GM18907 (cell line): ENCODE measurements at regions not wholly inside any gene's neighbourhood (a gene's known extent, or its start where the extent isn't known, plus 50 kb on each side); places are given as distances from the start of the nearest gene placed in this dataset.

Experiments
- ATAC-seq: cut with Tn5 transposase; IDR thresholded peaks from one replicate; pipeline ENCODE4 v1.9.1; 2021; ENCODE audit warnings: mild to moderate bottlenecking, moderate library complexity; ENCODE audit not compliant: unreplicated experiment

DNA sequence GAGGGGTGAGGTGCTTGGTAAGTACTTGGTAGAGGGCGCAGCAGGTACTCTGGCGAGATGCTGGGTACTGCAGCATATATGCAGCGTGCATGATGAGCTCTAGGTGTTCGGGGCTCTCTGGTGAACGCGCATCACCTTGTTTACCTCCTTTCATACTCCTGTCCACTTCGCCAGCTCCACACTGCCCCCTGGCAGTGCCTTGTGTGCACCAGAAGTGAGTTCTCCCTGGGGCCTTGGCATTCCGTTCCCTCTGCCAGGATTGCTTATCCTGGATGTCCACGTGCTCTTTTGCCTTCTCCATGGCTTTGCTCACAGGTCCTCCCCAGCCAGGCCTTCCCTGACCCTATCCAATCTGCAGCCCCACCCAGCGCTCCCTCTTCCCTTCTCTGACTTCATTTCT lies 154.2 kb downstream of the MRM1 start:
- ATAC-seq = no peak

DNA sequence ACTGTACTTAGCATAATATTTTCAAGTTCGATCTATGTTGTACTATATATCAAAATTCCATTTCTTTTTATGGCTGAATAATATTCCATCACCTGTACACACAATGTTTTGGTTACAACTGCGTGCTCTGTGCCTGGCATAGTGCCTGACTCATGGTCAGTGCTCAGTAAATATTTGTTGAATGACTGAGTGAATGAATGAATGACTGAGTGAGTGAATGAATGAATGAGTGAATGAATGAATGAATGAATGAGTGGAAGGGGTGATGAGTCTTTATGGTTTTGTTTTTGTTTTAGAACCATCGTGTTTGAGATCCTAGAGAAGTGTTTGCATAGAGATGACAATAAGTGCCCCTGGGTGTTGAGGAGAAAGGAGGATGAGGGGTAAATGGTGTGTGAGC lies 155.3 kb downstream of the MRM1 start:
- no peak for ATAC-seq

DNA sequence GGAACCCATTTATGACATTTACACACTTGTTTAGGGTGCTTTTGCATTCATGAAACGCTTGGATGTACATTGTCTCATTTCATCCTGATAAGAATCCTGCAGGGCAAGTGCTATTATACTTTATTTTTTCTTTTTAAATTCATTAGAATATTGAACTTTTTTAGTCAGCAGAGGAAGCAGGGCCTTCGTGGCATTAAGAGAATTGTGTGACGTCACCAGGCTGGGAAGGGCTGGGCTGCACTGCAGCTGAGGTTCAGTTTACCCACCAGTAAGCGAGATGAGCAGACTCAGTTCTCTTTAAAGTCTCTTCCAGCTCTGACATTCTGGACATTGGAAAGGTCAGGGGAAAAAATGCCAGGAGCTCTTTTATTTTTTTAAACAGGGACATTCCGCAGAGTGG lies 159.0 kb downstream of the MRM1 start:
- no peak for ATAC-seq

DNA sequence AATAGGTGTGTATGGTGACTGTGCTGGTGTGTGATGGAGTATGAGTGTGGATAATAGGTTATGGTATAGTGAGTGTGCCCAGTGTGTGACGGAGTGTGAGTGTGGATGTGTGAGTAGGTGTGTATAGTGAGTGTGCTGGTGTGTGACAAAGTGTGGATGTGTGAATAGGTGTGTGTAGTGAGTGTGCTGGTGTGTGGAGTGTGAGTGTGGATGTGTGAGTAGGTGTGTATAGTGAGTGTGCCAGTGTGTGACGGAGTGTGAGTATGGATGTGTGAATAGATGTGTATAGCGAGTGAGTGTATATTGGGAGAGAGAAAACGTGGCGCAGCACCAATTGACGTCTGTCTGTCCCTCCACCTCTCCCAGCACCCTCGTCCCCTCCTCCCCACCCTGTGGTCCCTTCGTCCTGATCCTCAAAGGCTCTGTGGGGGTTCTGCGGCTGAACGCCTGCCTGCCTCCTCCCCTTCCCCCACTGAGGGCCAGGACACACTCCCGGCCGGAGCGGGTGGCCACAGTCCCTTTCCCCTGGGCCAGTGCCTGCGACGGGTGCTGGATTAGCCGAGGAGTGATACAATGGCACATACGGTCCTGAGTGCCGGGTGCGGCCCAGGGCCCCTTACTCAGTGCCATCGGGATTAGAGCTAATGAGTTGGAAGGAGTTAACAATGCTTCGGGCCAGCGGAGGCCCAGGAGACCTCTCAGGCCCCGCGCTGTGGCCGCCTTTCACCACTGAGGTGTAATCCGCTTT lies 160.0 kb downstream of the MRM1 start:
- no peak for ATAC-seq

DNA sequence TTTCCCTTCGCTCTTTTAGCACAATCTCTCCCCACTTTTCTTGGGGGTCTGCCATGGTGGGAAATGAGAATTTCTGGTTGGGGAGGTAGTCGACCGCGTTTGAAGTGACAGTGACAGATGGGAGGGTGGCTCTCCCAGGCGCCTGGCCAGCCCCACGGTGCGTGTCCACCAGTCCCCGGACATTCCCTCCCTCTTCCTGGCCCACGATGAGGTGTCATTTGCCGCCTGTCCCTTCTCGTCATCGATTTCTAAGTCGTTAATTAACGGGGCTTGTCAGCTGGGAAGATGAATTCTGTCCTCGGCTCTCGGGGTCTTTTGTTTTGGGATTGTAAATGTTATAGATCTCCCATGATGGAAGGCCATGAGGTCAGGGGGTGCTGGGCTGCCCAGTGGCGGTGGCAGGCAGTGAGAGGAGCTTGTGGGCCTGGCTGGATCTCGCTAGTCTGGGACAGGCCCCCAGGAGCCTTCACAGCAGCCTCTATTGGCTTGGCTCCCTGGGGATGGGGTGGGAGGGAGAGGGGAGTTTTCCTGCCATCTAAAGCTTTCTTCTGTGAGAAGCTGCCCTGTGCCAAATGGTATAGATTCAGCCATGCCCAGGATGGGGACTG lies 164.2 kb downstream of the MRM1 start:
- no peak for ATAC-seq

DNA sequence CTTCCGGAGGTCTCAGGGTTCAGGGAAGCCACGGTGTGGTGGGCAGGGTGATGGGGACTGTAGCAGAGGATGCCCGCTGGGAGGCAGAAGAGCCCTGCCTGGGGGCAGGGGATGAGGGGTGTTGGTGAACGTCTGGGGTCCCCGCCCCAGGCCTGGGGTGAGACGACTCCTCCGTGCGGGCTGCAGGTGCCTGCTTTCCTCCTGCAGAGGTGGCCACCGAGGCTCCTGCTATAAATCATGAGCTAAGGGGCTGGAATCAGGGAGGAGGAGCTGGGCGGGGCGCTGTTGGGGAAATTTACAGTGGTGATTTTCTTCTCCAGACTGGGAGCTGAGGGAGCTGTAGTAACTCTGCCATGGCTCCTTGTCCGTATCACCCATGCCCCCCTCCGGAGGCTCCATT lies 167.0 kb downstream of the MRM1 start:
- no peak for ATAC-seq

DNA sequence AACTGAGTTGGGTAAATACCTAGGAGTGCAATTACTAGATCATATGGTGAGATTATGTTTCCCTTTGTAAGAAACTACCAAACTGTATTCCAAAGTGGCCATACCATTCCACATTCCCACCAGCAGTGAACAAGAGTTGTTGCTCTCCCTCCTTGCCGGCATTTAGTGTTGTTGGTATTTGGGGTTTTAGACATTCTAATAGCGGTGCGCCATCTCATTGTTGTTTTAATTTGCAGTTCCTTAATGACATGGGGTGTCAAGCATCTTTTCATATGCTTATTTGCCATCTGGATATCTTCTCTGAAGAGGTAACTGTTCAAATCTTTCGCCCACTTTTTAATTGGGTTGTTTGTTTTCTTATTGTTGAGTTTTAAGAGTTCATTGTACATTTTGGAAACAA lies 164.2 kb upstream of the LHX1 start:
- no peak for ATAC-seq

DNA sequence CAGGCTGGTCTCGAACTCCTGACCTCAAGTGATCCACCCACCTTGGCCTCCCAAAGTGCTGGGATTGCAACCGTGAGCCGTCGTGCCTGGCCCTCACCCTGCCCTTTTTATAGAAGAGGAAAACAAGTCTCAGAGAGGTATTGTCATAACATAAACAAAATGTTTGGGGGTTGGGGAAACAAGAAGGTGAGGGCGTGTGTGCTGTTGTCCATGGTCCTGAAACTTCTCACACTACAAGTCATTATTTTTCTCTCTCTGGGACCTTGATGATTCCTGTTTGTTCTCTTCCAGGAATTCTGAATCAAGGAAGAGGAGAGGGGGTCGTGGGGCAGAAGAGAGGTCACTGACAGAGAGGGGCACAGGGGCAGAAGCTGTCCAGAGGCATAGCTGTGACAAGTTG lies 160.2 kb upstream of the LHX1 start:
- ATAC-seq = no peak

DNA sequence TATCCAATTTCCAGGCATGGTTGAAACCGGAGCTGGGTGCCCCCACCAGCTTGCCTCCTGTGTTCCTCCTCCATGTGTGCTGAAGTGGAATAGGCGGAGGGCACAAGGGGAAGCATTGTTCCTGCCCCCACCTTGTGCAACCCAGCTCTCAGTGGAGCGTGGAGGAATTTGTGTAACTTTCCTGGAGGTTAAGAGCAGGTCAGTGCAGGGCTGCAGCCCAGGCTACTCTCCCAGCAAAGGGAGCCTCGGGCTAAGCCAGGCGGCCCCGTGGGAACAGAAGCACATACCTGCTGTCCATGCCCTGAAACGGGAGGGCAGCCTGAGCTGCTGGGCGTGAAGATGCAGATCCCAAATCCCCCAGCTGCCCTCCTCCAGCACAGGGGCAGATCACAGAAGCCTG lies 158.8 kb upstream of the LHX1 start:
- ATAC-seq = no peak

DNA sequence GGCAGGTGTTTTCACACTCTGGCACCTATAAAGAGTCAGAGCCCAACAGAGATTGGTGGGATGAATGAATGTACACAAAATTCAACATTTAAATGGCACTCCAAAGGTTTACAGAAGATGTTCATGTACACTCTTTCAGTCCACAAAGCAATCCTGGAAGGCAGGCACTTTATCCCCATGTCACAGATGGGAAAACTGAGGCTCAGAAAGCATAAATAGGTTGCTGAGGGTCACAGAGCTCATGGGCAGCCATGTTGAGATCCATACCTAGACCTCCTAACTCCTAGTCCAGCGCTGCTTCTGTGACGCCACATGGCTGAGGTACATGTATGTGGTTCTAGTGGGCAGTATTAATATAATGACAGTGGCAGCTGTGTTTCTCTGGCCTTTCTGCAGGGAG lies 157.7 kb upstream of the LHX1 start:
- ATAC-seq = no peak

DNA sequence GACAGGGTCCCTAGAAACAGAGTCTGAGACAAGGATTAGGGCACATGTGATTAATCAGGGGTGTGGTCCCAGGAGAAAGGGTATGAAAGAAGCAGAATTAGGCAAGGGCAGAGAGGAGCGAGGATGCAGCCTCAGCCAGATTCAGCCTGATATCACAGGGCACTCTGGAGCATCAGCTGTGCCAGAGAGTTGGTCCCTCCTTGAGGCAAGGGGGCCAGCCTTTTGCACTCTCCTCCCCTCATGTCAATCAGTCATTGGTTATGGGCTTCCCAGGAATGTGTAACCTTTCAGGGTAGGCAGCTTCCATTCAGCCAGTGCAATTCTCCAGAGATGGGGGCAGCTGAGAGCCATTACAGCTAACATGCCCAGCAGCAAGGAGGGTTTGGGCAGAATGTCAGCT lies 152.6 kb upstream of the LHX1 start:
- no peak for ATAC-seq

DNA sequence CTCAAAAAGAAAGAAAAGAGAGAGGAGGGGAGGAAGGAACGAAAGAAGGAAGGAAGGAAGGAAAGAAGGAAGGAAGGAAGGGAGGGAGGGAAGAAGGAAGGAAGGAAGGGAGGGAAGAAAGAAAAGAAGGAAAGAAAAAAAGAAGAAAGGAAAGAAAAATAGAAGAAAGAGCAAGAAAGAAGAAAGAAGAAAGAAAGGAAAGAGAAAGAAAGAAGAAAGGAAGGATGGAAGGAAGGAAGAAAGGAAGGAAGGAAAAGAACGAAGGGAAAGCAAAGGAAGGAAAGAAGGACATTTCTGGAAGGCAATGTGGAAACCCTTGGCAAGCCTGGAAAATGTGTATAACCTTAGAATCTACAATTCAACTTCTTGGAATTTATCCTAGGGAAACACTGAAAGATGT lies 150.4 kb upstream of the LHX1 start:
- ATAC-seq = no peak

DNA sequence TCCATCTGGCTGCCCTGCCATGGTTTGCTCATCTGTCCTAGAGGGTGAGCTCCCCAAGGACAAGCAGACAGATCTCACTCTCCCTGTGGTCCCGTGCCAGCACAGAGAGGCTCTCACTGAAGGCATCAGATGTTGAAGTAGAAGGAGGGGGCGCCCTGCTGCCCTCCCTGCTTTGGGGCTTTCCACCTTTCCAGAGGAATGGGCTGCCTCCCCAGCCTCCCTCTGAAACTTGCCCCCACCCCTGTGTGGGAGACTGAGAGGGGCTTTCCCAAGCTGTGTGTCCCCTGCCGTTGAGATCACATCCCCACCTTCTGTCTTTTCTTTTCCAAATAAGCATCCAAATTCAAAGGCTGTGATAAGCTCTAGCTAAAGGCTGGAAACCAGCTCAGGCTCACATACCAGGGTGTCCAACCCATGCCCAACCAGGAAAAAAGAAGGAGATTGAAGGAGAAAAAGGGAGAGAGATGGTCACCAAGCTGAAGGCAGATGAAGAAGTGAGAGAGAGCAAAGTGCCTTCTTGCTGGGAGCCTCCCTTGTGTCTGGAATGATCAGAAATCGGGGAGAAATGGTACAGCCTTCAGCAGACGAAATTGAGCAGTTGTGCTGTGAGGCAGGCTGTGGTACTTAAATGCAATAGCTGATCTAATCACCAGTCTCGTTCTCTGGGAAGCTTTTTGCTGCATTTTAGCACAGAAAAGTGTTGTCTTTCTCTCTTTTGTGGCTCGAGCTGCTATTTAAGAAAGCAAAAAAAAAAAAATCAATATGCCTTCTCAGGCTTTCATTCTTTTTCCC lies 145.9 kb upstream of the LHX1 start:
- no peak for ATAC-seq

DNA sequence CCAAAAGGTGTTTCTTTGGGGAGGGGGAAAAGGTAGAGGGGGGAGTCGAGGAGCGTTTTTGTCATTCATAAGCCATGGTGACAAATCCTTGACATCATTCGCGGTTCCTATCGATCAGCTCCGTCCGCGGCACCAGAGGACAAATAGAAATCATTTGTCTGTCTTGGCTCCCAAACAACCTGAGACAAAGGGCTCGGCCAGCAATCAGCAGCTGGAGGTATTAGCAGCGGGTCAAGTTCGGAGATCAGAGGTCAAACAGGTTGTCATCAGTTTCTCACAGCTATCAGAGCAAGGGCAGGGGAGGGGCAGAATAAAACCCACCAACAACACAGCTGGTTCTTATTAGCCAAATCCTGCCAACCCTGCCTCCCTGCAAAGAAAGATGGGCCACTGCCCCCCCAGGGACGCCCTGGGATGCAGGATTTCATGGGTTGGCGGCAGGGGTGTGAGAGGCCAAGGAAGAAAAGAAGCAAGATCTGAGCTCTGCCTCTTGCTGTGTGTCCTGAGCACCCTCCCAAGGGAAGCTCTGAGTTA lies 145.3 kb upstream of the LHX1 start:
- ATAC-seq = no peak

DNA sequence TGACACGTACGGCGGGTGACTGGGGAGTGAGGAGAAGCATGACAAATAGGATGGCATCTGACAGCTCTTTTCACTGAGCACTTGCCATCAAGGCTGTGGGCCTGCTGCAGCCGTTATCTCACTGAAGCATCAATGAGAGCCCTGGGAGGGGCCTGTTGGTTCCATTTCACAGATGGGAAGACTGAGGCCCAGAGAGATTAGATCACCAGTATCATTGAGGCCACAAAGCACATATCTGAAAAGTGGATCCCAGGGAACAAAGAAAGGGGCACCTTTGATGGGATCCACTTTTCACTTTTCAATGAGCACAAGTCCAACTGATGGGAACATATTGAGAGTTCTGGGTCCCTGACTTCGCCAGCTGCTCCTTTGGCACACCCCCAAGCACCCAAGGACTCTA lies 144.4 kb upstream of the LHX1 start:
- ATAC-seq = no peak

DNA sequence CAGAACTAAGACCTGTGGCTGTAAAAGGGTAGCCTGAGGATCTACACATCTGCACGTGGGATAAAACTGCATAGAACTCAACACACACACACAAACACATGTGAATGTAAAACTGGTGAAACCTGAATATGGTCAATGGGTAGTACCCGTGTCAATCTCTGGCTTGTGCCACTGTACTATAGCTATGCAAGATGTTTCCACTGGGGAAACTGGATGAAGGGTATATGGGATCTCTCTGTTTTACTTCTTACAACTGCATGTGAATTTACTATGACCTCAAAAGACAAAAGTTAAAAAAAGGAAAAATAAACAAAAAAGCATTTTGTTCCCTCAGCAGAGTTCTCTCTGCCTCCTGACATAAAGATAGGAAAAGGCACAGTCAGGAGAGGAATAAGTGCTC lies 143.3 kb upstream of the LHX1 start:
- ATAC-seq = no peak

DNA sequence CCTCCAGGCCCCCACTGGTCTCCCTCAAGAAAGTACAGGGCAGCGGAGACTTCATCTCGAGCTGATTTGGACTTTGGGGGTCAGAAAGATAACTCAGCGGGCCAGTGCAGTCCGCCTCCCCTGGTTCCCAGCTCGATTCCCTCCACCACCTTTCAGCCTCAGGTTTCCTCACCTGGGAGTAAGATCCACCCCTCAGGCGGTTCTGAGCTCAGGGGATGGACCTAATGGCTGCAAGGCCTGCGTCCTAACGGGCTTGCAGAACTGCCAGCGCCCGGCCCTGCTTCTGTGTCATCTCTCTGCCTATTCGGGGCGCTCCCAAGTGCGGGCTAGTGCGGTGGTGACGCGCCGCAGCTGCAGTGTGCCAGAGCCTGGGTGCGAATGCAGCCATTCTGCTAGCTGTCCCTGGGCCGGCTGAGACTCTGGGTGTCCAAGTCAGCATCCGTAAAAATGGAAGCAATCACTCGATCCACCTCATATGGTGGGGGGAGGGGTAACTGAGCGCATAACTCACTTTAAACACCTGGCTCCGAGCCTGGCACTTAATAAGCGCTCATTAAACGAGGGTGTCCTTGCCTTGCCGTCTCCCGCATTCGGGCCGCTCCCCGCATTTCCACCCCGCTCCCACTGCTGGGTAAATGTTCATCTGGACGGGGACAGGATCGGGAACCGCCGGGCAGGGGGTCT lies 129.6 kb upstream of the LHX1 start:
- no peak for ATAC-seq

DNA sequence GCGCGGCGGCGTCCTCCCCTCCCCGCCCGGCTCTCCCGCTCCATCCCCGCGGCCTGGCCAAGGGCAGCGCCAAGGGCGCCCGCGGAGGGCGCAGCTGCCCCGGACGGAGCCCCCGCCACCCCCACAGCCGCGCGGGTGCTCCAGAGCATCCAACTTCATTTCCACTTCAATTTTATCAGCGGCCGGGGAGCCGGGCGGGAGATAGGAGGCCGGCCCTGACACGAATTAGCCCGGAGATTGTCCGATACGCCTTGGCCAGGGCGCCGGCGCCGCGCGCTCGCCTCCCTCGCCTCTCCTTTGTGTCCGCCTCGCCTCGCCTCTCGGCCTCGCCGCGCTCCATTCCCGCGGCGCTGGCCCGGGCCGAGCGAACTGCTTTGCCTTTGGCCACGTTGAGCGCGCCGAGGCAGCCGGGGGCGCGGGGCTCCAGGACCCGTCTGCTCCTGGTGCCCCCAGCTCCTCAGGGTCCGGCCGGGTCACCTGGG lies 129.1 kb upstream of the LHX1 start:
- no peak for ATAC-seq

DNA sequence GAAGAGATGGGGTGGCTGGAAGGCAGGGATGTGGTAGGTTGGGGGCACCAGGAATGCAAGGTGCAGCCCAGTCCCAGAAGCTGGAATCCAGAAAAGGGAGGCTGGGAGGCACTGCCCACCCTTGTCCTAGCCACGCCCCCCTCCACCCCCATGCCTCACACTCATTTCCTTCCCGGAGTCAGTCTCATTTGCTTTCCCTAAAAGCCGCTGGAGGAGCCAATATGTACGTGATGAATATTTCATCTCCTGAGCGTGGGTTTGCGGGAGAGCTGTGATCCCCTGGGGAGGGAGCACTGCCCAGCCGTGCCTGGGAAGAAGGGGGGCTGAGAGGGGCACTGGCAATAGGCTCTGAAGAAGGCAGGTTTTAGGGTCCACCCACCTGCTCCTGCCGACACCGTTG lies 124.5 kb upstream of the LHX1 start:
- ATAC-seq = no peak

DNA sequence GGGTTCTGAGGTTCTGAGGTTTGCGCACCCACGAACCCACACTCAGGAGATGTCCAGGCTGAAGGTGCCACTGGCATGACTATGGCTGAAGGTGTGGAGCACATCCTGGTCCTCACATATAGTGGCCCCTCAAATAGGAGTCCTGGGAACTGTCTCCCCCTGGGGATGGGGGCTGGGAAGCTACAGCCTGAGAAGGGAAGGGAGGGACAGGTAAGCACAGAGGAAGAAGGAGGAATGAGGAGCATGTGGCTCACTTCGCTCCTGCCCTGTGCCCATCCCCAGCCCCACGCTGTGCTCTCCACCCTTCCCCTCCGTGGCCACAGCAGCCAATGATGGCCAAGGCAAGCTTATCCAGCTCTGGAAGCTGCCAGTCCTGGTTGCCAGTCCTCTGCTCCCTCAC lies 123.9 kb upstream of the LHX1 start:
- ATAC-seq = no peak

DNA sequence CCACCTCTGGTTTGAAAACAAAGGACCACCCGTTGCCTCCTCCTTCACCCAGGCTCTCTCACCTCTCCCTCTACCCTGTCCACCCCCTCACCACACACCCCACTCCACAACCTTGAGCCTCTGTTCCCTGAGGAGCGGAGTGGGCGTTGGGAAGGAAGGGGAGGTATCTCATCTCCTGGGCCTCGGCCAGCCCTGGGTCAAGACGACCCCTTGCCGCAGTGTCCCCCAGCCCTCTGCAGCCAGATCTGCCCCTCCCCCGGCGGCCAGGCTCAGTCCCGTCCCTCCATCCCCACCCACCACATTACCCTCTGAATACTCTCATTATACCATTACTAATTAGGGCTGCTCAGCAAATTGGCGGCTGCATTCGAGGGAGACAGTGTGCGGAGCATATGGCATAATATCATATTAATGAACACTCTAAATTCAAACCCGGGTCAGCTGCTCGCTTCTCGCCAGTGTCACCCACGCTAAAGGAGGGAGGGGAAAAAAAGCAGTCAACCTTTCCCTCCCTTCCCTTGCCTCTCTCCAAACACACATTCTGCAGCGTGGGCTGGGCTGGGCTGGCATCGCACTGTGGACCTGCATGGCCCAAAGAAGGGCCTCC lies 123.2 kb upstream of the LHX1 start:
- ATAC-seq = no peak
